Fibroblast of upper back skin (primary cell): ENCODE measurements at regions not wholly inside any gene's neighbourhood (a gene's known extent, or its start where the extent isn't known, plus 50 kb on each side); places are given as distances from the start of the nearest gene placed in this dataset.
A peak's percentile ranks its signal among the peaks of the same experiment; 100 is the strongest.

Experiments used
- DNase-seq: peaks from one replicate; pipeline ENCODE4 v3.0.0-alpha.2; 2013

- no peak for DNase-seq
Observed at GRCh38 chr12:92552412-92553108, 150.2 kb upstream of the PLEKHG7 start.

DNA sequence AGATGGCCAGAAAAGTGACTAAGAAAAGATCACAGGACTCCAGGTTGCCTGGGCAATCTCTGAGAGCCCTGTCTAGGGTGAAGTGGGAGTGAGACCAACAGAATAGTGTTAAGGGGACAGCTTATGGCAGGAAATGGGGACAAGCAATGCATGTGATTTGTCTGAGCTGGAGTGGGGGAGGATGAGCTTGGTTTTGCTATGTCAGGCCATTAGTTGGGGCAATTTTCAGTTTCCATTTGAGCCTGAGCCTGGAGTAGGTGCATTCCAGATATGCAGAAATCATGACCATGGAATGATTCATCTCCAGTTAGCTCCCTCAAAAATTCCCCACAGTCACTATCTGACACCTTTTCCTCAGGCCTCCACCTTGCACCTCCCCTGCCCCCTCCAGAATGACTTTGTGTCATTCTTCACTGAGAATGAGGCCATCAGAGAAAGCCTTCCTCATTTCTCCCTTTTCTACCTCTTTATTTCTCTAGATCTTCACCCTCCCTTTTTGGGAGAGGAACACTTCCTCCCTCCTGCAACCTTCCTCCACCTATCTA lies 150.9 kb upstream of the PLEKHG7 start:
- peak; percentile 61 for DNase-seq

- DNase-seq: no peak
Observed at GRCh38 chr12:92551210-92551609, 151.6 kb upstream of the PLEKHG7 start.

- no peak for DNase-seq
Observed at GRCh38 chr12:92550661-92551060, 152.1 kb upstream of the PLEKHG7 start.

- DNase-seq: no peak
Observed at GRCh38 chr12:92550254-92550653, 152.5 kb upstream of the PLEKHG7 start.

GRCh38 chr12:92549516-92549915 lies 153.3 kb upstream of the PLEKHG7 start:
- DNase-seq: no peak

DNA sequence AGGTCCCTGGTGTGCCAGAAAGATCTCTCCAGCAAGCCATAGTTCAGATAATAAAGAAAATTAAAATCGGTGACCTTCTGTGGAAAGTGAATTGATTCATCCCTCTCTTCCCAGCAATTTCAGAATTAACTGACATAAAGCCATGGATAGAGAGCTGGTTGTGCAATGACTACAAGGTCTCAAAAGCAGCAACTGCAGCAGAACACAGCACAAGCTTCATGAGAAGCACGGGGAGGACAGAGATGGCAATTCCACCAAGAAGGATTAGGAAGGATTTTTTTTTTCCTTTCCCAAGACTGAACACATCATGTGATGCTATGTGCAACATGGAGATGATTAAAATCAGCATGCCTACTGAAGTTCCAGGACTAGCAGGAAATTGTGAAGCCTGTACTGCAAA lies 154.9 kb upstream of the PLEKHG7 start:
- no peak for DNase-seq

DNA sequence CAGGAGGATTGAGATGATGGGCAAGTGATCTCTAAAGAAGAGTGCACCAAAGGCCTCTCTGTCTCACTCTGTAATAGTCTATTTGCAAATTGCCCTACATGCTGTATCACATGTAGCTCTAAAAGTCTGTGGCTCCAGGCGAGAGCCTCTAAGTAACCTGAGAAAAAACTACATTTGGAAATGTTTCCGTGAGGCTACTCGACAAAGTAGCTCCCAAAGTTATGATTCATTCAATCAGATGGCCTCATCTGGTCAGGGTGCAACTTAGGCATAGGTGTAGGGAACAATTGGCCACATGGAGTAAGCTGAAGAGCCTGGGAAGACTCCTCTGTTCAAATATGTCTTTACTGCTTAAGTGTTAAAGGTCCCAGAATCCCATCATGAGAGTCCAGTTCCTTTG lies 155.4 kb upstream of the PLEKHG7 start:
- DNase-seq: no peak

DNA sequence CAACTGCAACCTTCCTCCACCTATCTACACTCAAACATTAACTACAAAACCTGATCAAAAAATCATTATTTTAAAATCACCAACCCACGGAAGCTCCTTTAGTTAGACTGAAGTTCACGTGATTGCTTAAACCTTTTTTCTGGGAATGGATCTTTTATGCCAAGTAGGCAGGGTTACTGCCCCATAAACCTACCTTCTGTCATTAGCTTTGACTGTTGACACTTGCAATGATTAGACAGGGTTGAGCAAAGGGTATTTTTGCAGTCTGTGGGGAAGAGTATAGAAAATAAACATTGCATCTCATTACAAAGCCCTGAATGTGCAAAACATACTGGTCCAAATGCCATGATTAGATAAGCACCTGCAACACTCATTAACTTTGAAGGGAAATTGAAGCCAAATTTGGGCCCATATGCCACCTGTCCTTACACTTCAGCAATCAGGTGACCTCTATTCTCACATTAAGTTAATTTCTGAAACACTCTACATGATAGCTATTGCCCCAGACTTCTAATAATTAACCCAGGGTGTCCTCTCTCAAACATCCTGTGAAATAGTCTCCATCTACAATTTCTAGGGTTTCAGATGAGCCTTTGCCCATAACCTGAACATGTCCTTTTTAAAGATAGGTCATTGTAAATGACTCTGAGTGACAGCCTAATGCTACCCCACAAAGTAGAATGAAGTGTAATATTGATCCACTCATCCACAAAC lies 156.0 kb upstream of the PLEKHG7 start:
- no peak for DNase-seq

DNA sequence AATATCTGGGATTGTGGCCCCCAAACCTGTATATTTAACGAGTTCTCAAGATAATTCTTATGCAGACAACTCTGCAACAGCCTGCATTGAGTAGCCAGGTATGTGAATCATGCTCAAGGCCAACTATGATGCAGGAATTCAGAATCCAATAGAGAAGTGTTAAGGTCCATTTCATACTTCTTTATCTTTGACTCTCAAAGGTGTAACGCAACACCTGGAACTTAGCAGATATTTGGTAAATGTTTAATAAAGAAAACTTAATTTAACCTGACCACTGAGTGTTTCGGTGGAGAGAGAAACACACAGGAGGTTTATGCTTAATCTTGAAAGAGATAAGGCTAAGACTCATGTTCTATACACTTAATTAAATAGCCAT lies 156.5 kb upstream of the PLEKHG7 start:
- no peak for DNase-seq

DNA sequence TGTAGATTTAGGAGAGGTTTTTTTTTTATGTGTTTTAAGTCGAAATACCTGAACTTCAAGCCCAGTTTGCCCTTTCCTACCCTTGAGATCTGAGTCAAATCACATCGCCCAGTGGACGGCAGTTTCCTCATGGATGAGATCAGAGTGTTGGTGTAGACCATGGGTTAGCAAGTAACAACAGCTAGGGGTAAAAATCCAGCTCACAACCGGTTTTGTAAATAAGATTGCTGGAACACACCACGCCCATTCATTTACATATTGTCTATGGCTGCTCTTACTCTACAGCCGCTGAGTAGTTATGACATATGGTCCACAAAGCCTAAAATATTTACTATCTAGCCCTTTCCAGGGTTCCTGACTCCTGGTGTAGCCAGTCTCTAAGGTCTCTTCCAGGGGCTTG lies 158.5 kb upstream of the PLEKHG7 start:
- no peak for DNase-seq

- no peak for DNase-seq
Observed at GRCh38 chr12:92543840-92544239, 158.9 kb upstream of the PLEKHG7 start.

- no peak for DNase-seq
Observed at GRCh38 chr12:92543359-92543758, 159.4 kb upstream of the PLEKHG7 start.

DNA sequence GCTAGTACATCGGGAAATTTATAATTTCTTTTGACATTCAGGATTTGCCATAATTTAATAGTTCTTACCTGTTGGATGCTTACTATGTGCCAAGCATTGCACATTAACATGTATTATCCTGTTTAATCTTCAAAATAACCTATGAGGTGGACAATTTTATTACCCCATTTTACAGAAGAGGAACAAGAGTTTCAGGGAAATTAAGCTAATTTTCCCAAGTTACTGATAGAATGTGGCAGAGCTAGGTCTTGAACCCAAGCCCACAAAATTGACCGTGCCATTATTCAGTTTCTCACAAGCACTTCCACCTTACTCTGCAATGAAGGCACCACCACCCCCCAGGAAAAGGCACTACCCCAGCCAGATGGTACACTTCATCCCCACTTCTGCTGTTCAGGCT lies 161.1 kb upstream of the PLEKHG7 start:
- no peak for DNase-seq

DNA sequence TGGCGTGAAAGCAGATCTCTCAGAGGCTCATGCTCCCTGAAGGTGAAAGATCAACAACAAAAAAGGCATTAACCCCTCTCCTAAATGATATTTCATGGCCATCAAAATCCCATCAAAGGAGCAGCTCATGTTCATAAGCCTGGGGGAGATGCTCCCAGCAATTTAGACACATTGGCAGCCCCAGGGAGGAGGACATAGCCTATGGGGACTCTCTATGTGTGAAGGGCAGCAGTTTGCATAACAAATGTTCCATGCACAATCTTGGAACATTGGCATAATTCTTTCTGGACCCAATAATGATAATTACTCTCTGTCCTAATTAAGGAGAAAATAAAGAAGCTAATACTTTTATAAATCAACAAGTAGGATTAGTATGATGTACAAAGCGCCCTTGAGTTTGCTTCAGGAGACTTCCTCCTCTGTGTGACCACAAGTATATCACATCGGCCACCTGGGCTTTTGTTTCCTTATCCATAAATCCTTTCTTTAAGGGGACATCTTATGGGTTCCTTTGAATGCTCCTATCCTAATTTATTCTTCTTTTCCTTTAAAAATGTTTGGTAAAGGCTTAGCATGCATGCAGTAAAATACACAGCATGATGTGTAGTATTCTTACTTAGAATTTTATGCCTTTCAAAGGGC lies 161.9 kb upstream of the PLEKHG7 start:
- DNase-seq: no peak

DNA sequence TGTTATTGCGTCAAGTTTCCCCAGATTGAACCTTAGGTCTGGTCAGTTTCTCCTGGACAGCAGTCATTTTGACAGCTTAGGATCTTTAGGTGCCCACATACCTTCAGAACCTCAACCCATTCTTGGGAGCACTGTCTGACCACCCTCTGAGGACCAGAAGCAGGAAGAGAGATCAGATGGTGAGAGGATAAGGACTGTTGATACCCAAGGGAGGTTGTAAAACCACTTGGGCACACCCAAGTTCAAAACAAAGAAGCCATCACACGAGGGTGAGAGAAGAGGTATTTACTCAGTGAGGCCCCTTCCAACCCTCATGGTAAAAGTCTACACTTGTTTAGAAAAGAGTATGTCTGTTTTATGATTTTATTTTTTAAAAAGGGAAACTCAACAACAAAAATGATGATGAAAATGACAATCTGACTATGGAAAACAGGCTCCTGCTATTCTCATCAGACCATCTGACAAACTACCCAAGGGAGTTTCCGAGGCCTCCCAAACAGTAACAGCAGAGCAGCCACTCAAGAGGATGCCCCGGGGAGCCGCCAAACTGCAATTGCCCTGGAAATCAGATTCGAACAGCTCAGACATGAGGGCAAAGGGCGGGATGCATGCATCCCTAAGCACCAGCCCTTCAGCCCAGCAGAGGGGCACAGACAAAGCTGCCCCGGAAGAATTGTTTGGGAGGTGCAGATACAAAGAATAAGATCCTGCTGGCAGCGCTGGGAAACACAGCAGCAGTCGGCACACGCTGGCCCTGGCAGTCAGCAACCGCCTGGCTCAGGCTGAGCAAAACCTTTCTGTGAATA lies 162.6 kb upstream of the PLEKHG7 start:
- no peak for DNase-seq

DNA sequence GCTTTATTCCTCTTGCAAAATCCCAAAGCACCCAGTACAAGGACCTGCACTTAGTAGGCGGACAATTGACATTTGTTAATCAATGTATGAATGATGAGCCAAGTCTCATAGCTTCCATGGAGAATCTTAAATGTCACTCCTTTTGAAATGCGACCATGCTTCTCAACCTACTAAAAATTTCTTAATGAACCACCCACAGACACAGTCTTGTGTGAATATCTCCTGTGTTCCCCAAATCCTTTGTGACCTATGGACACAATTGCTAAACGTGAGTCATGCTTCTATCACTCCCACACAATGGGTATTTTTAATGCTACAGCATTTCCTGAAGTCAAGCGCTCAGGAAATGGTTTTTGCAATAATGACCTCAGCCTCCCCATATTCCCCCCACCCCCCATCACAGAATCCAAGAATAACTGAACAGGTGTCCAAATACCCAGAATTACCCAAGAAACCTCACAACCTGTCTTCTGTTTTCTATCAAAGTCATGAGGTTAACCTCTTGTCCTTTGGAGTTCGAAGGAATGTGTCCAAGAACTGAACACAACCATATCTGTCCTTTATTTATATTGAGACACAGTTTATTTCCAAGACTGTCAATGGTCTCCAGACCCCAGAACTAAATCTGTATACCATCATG lies 163.6 kb upstream of the PLEKHG7 start:
- DNase-seq: peak; percentile 57

DNA sequence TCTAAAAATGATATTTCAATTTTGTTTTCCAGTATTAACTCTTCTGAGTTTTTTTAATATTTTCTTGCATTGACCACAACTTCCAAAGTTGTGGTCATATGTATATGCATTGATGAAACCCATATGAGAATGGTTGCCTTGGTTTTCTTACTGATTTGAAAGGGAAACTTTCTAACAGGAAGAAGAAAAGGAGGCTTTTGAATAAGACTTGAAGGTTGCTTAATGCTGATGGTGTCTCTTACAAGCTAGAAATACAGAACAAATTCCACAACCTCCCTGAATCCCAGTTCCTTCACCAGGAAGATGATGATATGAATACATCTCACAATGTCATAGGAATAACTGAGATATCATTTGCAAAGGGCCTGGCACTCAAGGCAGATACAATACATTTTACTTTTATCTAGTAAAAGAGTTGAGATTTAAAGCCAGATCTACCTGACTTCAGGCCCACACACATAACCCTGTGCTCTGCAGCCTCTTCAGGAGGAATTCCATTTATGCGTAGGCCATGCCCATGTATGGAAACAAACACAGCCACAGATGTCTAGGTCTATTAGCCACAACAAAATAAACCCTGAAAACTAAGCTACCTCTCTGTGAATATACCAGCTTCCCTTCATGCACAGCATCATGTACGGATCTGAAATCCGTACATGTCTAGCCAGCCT lies 165.4 kb upstream of the PLEKHG7 start:
- DNase-seq: no peak

GRCh38 chr12:92535961-92536360 lies 166.8 kb upstream of the PLEKHG7 start:
- DNase-seq: no peak

DNA sequence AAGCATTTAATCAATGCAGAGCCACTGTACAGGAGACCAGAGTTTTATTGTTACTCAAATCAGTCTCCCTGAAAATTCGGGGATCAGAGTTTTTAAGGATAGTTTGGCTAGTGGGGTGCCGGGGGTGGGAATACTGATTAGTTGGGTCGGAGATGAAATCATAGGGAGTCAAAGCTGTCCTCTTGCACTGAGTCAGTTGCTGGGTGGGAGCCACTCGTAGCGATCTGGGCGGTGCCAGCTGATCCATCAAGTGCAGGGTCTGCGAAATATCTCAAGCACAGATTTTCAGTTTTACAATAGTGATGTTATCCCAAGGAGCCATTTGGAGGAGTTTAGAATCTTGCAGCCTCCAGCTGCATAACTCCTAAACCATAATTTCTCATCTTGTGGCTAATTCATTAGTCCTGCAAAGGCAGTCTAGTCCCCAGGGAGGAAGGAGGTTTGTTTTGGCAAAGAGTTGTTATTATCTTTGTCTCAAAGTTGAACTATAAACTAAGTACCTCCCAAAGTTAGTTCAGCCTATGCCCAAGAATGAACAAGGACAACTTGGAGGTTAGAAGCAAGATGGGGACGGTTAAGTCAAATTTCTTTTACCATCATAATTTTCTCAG lies 169.4 kb upstream of the PLEKHG7 start:
- DNase-seq: peak; percentile 54

DNA sequence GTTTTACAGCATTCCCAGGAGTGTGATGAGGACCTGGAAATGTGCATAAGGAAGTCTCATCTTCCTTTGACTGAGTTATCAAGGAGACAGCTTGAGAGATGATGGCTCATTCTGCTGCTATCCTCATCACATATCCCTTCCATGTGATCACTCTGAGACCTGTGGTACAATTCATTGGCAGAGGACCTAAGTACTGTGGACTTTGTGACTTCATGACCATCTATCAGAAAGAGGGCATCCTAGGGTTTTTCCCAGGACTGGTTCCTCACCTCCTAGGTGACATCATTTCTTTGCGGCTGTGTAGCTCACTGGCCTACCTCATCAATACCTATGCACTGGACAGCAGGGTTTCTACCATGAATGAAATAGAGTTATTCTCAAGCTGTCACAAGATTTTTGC lies 172.1 kb upstream of the PLEKHG7 start:
- no peak for DNase-seq

DNA sequence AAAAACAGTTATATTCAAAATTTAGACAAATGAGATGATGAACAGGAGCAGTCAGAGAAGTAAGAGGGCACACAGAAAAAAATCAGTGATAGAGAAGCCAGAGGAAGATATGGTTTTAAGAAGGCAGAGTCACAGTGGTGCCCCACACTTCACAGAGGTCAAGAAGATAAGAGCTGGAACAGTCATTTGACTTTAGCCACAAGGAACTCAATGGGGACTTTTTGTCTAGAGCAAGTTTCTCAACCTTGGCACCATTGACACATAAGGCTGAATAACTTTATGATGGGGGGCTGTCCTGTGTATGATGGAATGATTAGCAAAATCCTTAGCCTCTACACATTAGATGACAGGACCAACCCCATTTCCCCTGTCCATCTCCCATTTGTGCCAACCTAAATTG lies 172.8 kb upstream of the PLEKHG7 start:
- DNase-seq: no peak
